GM23248 (cell line): ENCODE measurements at regions not wholly inside any gene's neighbourhood (a gene's known extent, or its start where the extent isn't known, plus 50 kb on each side); places are given as distances from the start of the nearest gene placed in this dataset.

ENCODE experiments used
- DNase-seq: peaks from one replicate; pipeline ENCODE4 v3.0.0-alpha.2; 2015
- H2AFZ ChIP-seq: fragments of 200-600 bp; sonication (generic); 2 replicates; pipeline ENCODE4 v1.6.1; 2016; ENCODE audit warnings: antibody characterized with exemption
- H3F3A ChIP-seq: fragments of 200-600 bp; sonication (generic); 2 replicates; pipeline ENCODE4 v1.6.1; 2016; ENCODE audit warnings: mild to moderate bottlenecking, antibody characterized with exemption, mixed run types; ENCODE audit not compliant: insufficient read depth
- H3K27ac ChIP-seq: fragments of 200-600 bp; sonication (generic); 2 replicates; pipeline ENCODE4 v1.5.1; 2016; ENCODE audit warnings: mild to moderate bottlenecking
- H3K27me3 ChIP-seq: fragments of 200-600 bp; sonication (generic); replicated peaks from 2 replicates; pipeline ENCODE4 v1.6.1; 2016; ENCODE audit warnings: mild to moderate bottlenecking; ENCODE audit not compliant: insufficient read depth
- H3K36me3 ChIP-seq: fragments of 200-600 bp; sonication (generic); 2 replicates; pipeline ENCODE4 v1.6.1; 2016; ENCODE audit warnings: low read depth, mild to moderate bottlenecking
- H3K4me1 ChIP-seq: fragments of 200-600 bp; sonication (generic); 2 replicates; pipeline ENCODE4 v1.6.1; 2016; ENCODE audit warnings: mild to moderate bottlenecking; ENCODE audit not compliant: insufficient read depth
- H3K4me2 ChIP-seq: fragments of 200-600 bp; sonication (generic); one replicate; pipeline ENCODE4 v1.6.1; 2016; ENCODE audit warnings: mild to moderate bottlenecking; ENCODE audit not compliant: unreplicated experiment
- H3K4me3 ChIP-seq: fragments of 200-600 bp; sonication (generic); 2 replicates; pipeline ENCODE4 v1.5.1; 2016; ENCODE audit warnings: mild to moderate bottlenecking
- H3K79me2 ChIP-seq: fragments of 200-600 bp; sonication (generic); 2 replicates; pipeline ENCODE4 v1.6.1; 2016; ENCODE audit warnings: mild to moderate bottlenecking; ENCODE audit not compliant: insufficient read depth
- H3K9ac ChIP-seq: fragments of 200-600 bp; sonication (generic); 2 replicates; pipeline ENCODE4 v1.6.1; 2016; ENCODE audit warnings: mild to moderate bottlenecking
- H3K9me2 ChIP-seq: fragments of 200-600 bp; sonication (generic); 2 replicates; pipeline ENCODE4 v1.6.1; 2016; ENCODE audit warnings: mixed run types, mild to moderate bottlenecking, moderate library complexity; ENCODE audit not compliant: insufficient read depth
- H3K9me3 ChIP-seq: fragments of 200-600 bp; sonication (generic); one replicate; pipeline ENCODE4 v1.6.1; 2017; ENCODE audit warnings: low read depth
- H4K20me1 ChIP-seq: fragments of 200-600 bp; sonication (generic); 2 replicates; pipeline ENCODE4 v1.6.0; 2016; ENCODE audit not compliant: insufficient read depth
- EZH2 ChIP-seq: fragments of 200-600 bp; sonication (generic); IDR thresholded peaks from 2 replicates; pipeline ENCODE4 v1.6.1; 2018; ENCODE audit warnings: antibody characterized with exemption, mild to moderate bottlenecking; ENCODE audit not compliant: insufficient read depth, poor library complexity, severe bottlenecking
- EZH2phosphoT487 ChIP-seq: fragments of 200-600 bp; sonication (generic); IDR thresholded peaks from 2 replicates; pipeline ENCODE4 v1.6.1; 2018; ENCODE audit warnings: antibody characterized with exemption, moderate library complexity, mild to moderate bottlenecking, low read depth; ENCODE audit not compliant: insufficient read depth
- WGBS, 2 experiments: methylation state at CpG; one replicate each; pipeline ENCODE4 v1.1.6; 2015 to 2017; ENCODE audit warnings: low lambda C conversion rate in 2 of 2, low coverage in 1 of 2; ENCODE audit errors: missing lambda C conversion rate in 2 of 2; 5-methylcytosine and 5-hydroxymethylcytosine counted together
- in situ Hi-C: fragments of 300-500 bp; cut with MboI; formaldehyde crosslinking; loops from 2 replicates; pipeline ENCODE4 v1.15.0; 2020

GRCh38 chr14:96631030-96631429, 128.8 kb downstream of the PAPOLA start:
- Histone ChIP-seq H4K20me1 (no peaks in the 10 kb centered on the region), H3K4me2 (no peak overlapping the region)

GRCh38 chr14:96631621-96632362, 129.6 kb downstream of the PAPOLA start:
- Histone ChIP-seq H3K9me3 (no peaks in the 10 kb centered on the region), H3K27me3 (0 out of 2 replicates have a peak, but pooled peaks cover 7% of the 10 kb centered on the region), H3K4me1 (no peaks in the 10 kb centered on the region), H3K9me2 (no peaks in the 10 kb centered on the region), H3K9ac (no peak overlapping the region), H3K79me2 (no peaks in the 10 kb centered on the region), H3F3A (no peaks in the 10 kb centered on the region), H3K4me2 (no peak overlapping the region), H4K20me1 (no peaks in the 10 kb centered on the region), H2AFZ (no peak overlapping the region), H3K4me3 (no peak overlapping the region), H3K36me3 (no peaks in the 10 kb centered on the region), H3K27ac (no peak overlapping the region)
- no peak for DNase-seq
- no peak for TF ChIP-seq EZH2phosphoT487
- TF ChIP-seq EZH2: no peak
- WGBS, 2 experiments: 46 to 52% methylated on average over 17 of the region's 17 CpGs
- in situ Hi-C loops: no loop called here

More at GRCh38 chr14:96631030-96631429, 128.8 kb downstream of the PAPOLA start:
- no peaks in the 10 kb centered on the region for H3K9me3 ChIP-seq
- no peaks in the 10 kb centered on the region for H3K79me2 ChIP-seq
- TF ChIP-seq EZH2: no peak
- no peak for TF ChIP-seq EZH2phosphoT487
- H3F3A ChIP-seq: no peaks in the 10 kb centered on the region
- no peak overlapping the region for H3K4me3 ChIP-seq
- in situ Hi-C loops: no loop called here
- WGBS, 2 experiments: 65 to 68% methylated on average over 5 of the region's 5 CpGs
- peaks cover 7% of the 10 kb centered on the region; the same call in 1 of the 2 replicates for H3K27me3 ChIP-seq
- no peak overlapping the region for H3K27ac ChIP-seq
- no peaks in the 10 kb centered on the region for H3K9me2 ChIP-seq
- H3K9ac ChIP-seq: no peak overlapping the region
- no peaks in the 10 kb centered on the region for H3K4me1 ChIP-seq
- DNase-seq: no peak
- H3K36me3 ChIP-seq: no peaks in the 10 kb centered on the region
- no peak overlapping the region for H2AFZ ChIP-seq

GRCh38 chr14:96632363-96632758, 130.2 kb downstream of the PAPOLA start:
- Histone ChIP-seq H3K9me2 (no peaks in the 10 kb centered on the region), H3K9ac (no peak overlapping the region), H3K4me2 (no peak overlapping the region), H4K20me1 (no peaks in the 10 kb centered on the region), H3K27me3 (0 out of 2 replicates have a peak, but pooled peaks cover 1% of the 10 kb centered on the region), H2AFZ (no peak overlapping the region), H3K4me1 (no peaks in the 10 kb centered on the region), H3F3A (no peaks in the 10 kb centered on the region), H3K27ac (no peak overlapping the region), H3K9me3 (no peaks in the 10 kb centered on the region), H3K4me3 (no peak overlapping the region), H3K79me2 (no peaks in the 10 kb centered on the region), H3K36me3 (no peaks in the 10 kb centered on the region)
- DNase-seq: no peak
- in situ Hi-C loops: no loop called here
- WGBS, 2 experiments: 55 to 65% methylated on average over 8 of the region's 8 CpGs
- no peak for TF ChIP-seq EZH2
- TF ChIP-seq EZH2phosphoT487: no peak

- Histone ChIP-seq H3K36me3 (no peaks in the 10 kb centered on the region), H3K9ac (no peak overlapping the region), H3K79me2 (no peaks in the 10 kb centered on the region), H3K4me1 (no peaks in the 10 kb centered on the region), H3F3A (no peaks in the 10 kb centered on the region), H3K27me3 (no peaks in the 10 kb centered on the region), H3K9me3 (no peaks in the 10 kb centered on the region), H4K20me1 (no peaks in the 10 kb centered on the region), H3K9me2 (no peaks in the 10 kb centered on the region), H3K4me2 (no peak overlapping the region), H3K27ac (no peak overlapping the region), H2AFZ (no peak overlapping the region), H3K4me3 (no peak overlapping the region)
- DNase-seq: no peak
- in situ Hi-C loops: no loop called here
- WGBS, 2 experiments: 38 to 48% methylated on average over 2 of the region's 2 CpGs
- TF ChIP-seq EZH2 (no peak), EZH2phosphoT487 (no peak)
Measured at GRCh38 chr14:96633096-96633495, 130.9 kb downstream of the PAPOLA start.
